HG02840 (cell line): ENCODE measurements at regions not wholly inside any gene's neighbourhood (a gene's known extent, or its start where the extent isn't known, plus 50 kb on each side); places are given as distances from the start of the nearest gene placed in this dataset.
"Not testable (repeated sequence)": the region's sequence is repeated elsewhere in the genome, so short reads cannot be mapped to it uniquely, and the experiment has no call there.

Source experiments
- ATAC-seq: cut with Tn5 transposase; IDR thresholded peaks from one replicate; pipeline ENCODE4 v1.9.1; 2021; ENCODE audit warnings: mild to moderate bottlenecking, moderate library complexity, moderate number of reproducible peaks; ENCODE audit not compliant: unreplicated experiment, low FRiP score

- no peak for ATAC-seq
Observed at GRCh38 chr13:61592489-61592888, 176.8 kb upstream of the PCDH20 start.

- ATAC-seq: no peak
Observed at GRCh38 chr13:61575973-61576372, 160.3 kb upstream of the PCDH20 start.

- no peak for ATAC-seq
Observed at GRCh38 chr13:61563645-61564044, 148.0 kb upstream of the PCDH20 start.

- no peak for ATAC-seq
Observed at GRCh38 chr13:61546911-61547310, 131.3 kb upstream of the PCDH20 start.

- no peak for ATAC-seq
Observed at GRCh38 chr13:61546413-61546812, 130.8 kb upstream of the PCDH20 start.

GRCh38 chr13:61536433-61536832 is 120.8 kb upstream of the PCDH20 start:
- no peak for ATAC-seq

GRCh38 chr13:61531383-61532065 is 115.9 kb upstream of the PCDH20 start:
- ATAC-seq: no peak

- not testable (repeated sequence) for ATAC-seq
Observed at GRCh38 chr13:61519214-61519613, 103.6 kb upstream of the PCDH20 start.

GRCh38 chr13:61508936-61509335 is 93.3 kb upstream of the PCDH20 start:
- no peak for ATAC-seq

- ATAC-seq: no peak
Observed at GRCh38 chr13:61500176-61500575, 84.5 kb upstream of the PCDH20 start.

GRCh38 chr13:61495648-61496047 is 80.0 kb upstream of the PCDH20 start:
- ATAC-seq: no peak

- ATAC-seq: not testable (repeated sequence)
Observed at GRCh38 chr13:61493556-61493955, 77.9 kb upstream of the PCDH20 start.

- ATAC-seq: no peak
Observed at GRCh38 chr13:61486496-61486895, 70.8 kb upstream of the PCDH20 start.

- ATAC-seq: no peak
Observed at GRCh38 chr13:61485128-61485765, 69.6 kb upstream of the PCDH20 start.

- no peak for ATAC-seq
Observed at GRCh38 chr13:61477619-61478018, 62.0 kb upstream of the PCDH20 start.

GRCh38 chr13:61470786-61471185 is 55.1 kb upstream of the PCDH20 start:
- ATAC-seq: no peak

- ATAC-seq: no peak
Observed at GRCh38 chr13:61466280-61466679, 50.6 kb upstream of the PCDH20 start.
